Spleen (tissue), 11 donors: ENCODE measurements at regions not wholly inside any gene's neighbourhood (a gene's known extent, or its start where the extent isn't known, plus 50 kb on each side); places are given as distances from the start of the nearest gene placed in this dataset.

Experiments
- DNase-seq: peaks from one replicate; pipeline ENCODE4 v3.0.0-alpha.2; 2020
- H3K27ac ChIP-seq, 8 donors: fragments of 200-600 bp; sonication (generic) in 7 of 8; 1 replicate in 4 of 8; 2 replicates in 4 of 8; pipeline versions ENCODE4 v1.5.0 to v1.8.0; 2016 to 2021; ENCODE audit warnings: inconsistent platforms in 4 of 8, mild to moderate bottlenecking in 4 of 8, moderate library complexity in 1 of 8
- H3K27me3 ChIP-seq, 7 donors: fragments of 200-600 bp; sonication (generic) in 6 of 7; replicated peaks in 1 of 7; 1 replicate in 4 of 7; 2 replicates in 3 of 7; pipeline versions ENCODE4 v1.5.0 to v1.8.0; 2016 to 2021; ENCODE audit warnings: inconsistent platforms in 3 of 7, mild to moderate bottlenecking in 1 of 7
- H3K36me3 ChIP-seq, 6 donors: fragments of 200-600 bp; sonication (generic) in 5 of 6; 1 replicate in 4 of 6; 2 replicates in 2 of 6; pipeline versions ENCODE4 v1.5.0 to v1.8.0; 2016 to 2021; ENCODE audit warnings: inconsistent platforms in 2 of 6
- H3K4me1 ChIP-seq, 6 donors: fragments of 200-600 bp; sonication (generic) in 5 of 6; 1 replicate in 3 of 6; 2 replicates in 3 of 6; pipeline versions ENCODE4 v1.5.0 to v1.8.0; 2016 to 2021; ENCODE audit warnings: inconsistent platforms in 3 of 6
- H3K4me3 ChIP-seq, 8 donors: fragments of 200-600 bp; sonication (generic) in 7 of 8; 1 replicate in 4 of 8; 2 replicates in 4 of 8; pipeline versions ENCODE4 v1.5.0 to v1.8.0; 2016 to 2021; ENCODE audit warnings: inconsistent platforms in 4 of 8, mild to moderate bottlenecking in 4 of 8, moderate library complexity in 2 of 8
- H3K9me3 ChIP-seq, 8 donors: fragments of 200-600 bp; sonication (generic) in 7 of 8; 1 replicate in 4 of 8; 2 replicates in 4 of 8; pipeline versions ENCODE4 v1.5.0 to v1.8.0; 2016 to 2021; ENCODE audit warnings: inconsistent platforms in 4 of 8
- POLR2A ChIP-seq, 3 donors: fragments of 450-650 bp; IDR thresholded peaks; one replicate each; pipeline ENCODE4 v1.5.1; 2017; ENCODE audit warnings: antibody characterized with exemption in 3 of 3, mild to moderate bottlenecking in 1 of 3
- POLR2AphosphoS5 ChIP-seq, 3 donors: sonication (generic); formaldehyde crosslinking; IDR thresholded peaks; one replicate each; pipeline ENCODE4 v1.5.1; 2017; ENCODE audit warnings: antibody characterized with exemption in 3 of 3
- WGBS, 5 donors: extraction: QIAGEN DNeasy Blood & Tissue Kit in 3 of 5; methylation state at CpG; one replicate each; pipeline versions ENCODE4 v1.1.5 to v1.1.7; 2013 to 2018; 5-methylcytosine and 5-hydroxymethylcytosine counted together
- intact Hi-C: fragments of 100-400 bp; cut with DNase I; formaldehyde crosslinking; loops from one replicate; pipeline ENCODE4 v1.15.0; 2023; ENCODE audit warnings: low total_unique reads
- TF ChIP-seq, protein P1 (sequence below), 11 experiments: fragments of 200-600 bp in 7 of 11; fragments of 450-650 bp in 4 of 11; sonication (generic) in 4 of 11; IDR thresholded peaks in 8 of 11; conservative IDR thresholded peaks in 3 of 11; 1 replicate in 7 of 11; 2 replicates in 4 of 11; pipeline versions ENCODE4 v1.4.0 to v1.8.0; 2016 to 2021; ENCODE audit warnings: antibody characterized with exemption in 11 of 11, inconsistent platforms in 4 of 11, mild to moderate bottlenecking in 1 of 11
- donor health status: healthy with polysubstance abuse.
- donor health status: DM: no; HTN: no; CAD: no; lungs with moderate emphysema.
- donor health status: DM: no; HTN: no; CAD: no.
- donor health status: Bipolar disorder and iron deficiency.
- donor health status: healthy.
- donor health status: DM: no; HTN: no; CAD: no.
- donor health status: DM: yes; HTN: yes; CAD: no.

DNA sequence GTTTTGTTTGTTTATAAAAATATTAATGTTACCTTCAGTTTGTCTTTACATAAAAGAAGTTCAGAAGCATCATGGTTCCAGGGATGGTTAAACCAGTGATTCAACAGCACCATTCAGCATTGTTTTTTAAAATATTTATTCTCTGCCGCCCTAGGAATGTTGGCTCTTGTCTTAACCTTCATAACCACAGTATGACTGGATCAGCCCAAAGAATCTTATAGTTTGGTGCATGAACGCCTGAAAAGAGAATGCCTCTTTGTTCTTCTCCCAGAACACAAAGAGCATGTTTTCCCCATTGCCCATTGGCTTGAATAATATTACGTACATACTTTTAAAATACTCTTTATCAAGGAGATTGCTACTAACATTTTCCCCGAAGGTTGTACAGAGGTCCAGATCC lies 413.4 kb downstream of the ANXA1 start:
- H3K4me1 ChIP-seq: no peaks in the 10 kb centered on the region
- 84 to 93% (median 88%) methylated on average over 4 of the region's 4 CpGs for WGBS, 5 donors
- H3K27ac ChIP-seq: no peak overlapping the region
- TF ChIP-seq POLR2AphosphoS5 (IDR thresholded peaks at IDR 0.05) (no peak), POLR2A (IDR thresholded peaks at IDR 0.05) (no peak)
- TF ChIP-seq, protein P1, sequence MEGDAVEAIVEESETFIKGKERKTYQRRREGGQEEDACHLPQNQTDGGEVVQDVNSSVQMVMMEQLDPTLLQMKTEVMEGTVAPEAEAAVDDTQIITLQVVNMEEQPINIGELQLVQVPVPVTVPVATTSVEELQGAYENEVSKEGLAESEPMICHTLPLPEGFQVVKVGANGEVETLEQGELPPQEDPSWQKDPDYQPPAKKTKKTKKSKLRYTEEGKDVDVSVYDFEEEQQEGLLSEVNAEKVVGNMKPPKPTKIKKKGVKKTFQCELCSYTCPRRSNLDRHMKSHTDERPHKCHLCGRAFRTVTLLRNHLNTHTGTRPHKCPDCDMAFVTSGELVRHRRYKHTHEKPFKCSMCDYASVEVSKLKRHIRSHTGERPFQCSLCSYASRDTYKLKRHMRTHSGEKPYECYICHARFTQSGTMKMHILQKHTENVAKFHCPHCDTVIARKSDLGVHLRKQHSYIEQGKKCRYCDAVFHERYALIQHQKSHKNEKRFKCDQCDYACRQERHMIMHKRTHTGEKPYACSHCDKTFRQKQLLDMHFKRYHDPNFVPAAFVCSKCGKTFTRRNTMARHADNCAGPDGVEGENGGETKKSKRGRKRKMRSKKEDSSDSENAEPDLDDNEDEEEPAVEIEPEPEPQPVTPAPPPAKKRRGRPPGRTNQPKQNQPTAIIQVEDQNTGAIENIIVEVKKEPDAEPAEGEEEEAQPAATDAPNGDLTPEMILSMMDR (IDR thresholded peaks at IDR 0.05 in 8 of 11, conservative IDR thresholded peaks at IDR 0.05 in 3 of 11): no peak
- peaks cover 0 to 8% (median 0%) of the 10 kb centered on the region in 8 donors for H3K9me3 ChIP-seq
- H3K36me3 ChIP-seq: no peaks in the 10 kb centered on the region
- intact Hi-C loops: no loop called here
- DNase-seq: no peak
- no peaks in the 10 kb centered on the region for H3K27me3 ChIP-seq
- no peak overlapping the region for H3K4me3 ChIP-seq

DNA sequence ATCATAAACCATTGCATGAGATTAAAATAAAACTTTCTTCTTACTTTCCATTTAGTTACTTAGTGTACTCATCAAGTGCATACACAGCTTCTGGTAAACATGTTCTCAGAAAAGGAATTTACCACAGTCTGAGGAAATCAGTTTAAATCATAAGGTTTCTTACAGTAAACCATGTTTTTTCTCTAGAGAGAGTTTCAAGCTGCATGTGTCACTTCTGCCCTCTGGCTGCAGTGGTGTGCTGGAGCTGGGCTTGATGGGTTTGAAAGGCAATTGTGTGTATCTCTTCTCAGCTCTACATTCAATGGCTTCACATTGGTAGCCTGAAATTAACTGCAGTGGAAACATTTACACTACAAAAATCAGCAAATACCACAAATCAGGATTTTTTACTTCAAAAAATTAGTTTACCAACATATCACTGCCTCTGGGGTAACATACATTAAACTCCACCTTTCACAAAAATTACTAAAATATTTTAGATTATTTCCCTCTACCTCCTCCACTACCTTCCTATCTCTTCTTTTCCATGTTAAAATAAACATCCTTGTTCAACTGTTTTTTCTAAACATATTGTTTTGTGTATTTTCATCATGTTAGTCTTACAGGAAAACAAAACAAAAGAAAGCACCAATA lies 414.3 kb downstream of the ANXA1 start:
- Histone ChIP-seq H3K9me3 (peaks cover 0 to 8% (median 0%) of the 10 kb centered on the region in 8 donors), H3K36me3 (no peaks in the 10 kb centered on the region), H3K4me3 (no peak overlapping the region), H3K4me1 (no peaks in the 10 kb centered on the region), H3K27me3 (no peaks in the 10 kb centered on the region), H3K27ac (no peak overlapping the region)
- intact Hi-C loops: no loop called here
- no peak for TF ChIP-seq POLR2AphosphoS5 (IDR thresholded peaks at IDR 0.05)
- TF ChIP-seq, protein P1 (IDR thresholded peaks at IDR 0.05 in 8 of 11, conservative IDR thresholded peaks at IDR 0.05 in 3 of 11): no peak
- no peak for TF ChIP-seq POLR2A (IDR thresholded peaks at IDR 0.05)
- no peak for DNase-seq

DNA sequence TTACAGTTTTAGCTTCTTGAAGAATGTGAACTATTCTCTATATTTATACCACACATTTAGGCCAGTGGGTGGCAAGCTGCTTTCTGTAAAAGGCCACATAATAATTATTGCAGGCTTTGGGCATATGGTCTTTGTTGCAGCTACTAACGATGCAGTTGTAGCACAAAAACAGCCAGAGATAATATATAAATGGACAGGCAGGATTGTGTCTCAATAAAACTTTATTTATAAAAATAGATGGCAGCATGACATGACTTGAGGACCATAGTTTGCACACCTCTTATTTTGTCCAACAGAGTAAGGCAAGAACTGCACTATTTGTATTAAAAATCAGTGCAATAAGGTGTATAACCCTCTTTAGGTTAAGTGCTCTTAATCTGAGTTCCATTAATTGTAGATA lies 415.0 kb downstream of the ANXA1 start:
- Histone ChIP-seq H3K4me1 (no peaks in the 10 kb centered on the region), H3K9me3 (peaks cover 0 to 8% (median 0%) of the 10 kb centered on the region in 8 donors), H3K27me3 (no peaks in the 10 kb centered on the region), H3K4me3 (no peak overlapping the region), H3K36me3 (no peaks in the 10 kb centered on the region), H3K27ac (no peak overlapping the region)
- no peak for DNase-seq
- intact Hi-C loops: no loop called here
- TF ChIP-seq, protein P1 (IDR thresholded peaks at IDR 0.05 in 8 of 11, conservative IDR thresholded peaks at IDR 0.05 in 3 of 11): no peak
- no peak for TF ChIP-seq POLR2AphosphoS5 (IDR thresholded peaks at IDR 0.05)
- TF ChIP-seq POLR2A (IDR thresholded peaks at IDR 0.05): no peak
- WGBS, 5 donors: 74 to 80% (median 79%) methylated on average over 1 of the region's 1 CpG

DNA sequence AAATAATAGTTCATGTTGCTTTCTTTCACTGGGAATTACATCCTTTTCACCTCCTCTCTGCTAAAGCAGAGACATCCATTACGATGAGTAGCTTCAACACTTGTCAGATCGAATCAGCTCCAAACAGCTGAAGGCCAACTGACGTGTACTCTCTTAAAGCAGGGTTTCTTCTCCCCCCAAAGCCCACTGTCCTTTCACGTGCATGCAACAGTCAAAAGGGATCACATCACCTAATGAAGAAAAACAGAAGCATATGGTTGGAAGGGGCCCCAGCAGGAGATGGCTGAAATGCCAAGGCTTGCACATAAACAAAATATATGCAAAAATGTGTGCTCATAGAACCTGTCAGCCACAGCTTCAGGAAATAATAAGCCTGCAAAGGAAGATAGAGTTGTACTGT lies 421.6 kb downstream of the ANXA1 start:
- Histone ChIP-seq H3K27ac (no peak overlapping the region), H3K4me1 (no peaks in the 10 kb centered on the region), H3K9me3 (no peaks in the 10 kb centered on the region), H3K4me3 (no peak overlapping the region), H3K36me3 (no peaks in the 10 kb centered on the region), H3K27me3 (no peaks in the 10 kb centered on the region)
- intact Hi-C loops: no loop called here
- WGBS, 5 donors: 50 to 63% (median 59%) methylated on average over 4 of the region's 4 CpGs
- no peak for TF ChIP-seq POLR2A (IDR thresholded peaks at IDR 0.05)
- no peak for TF ChIP-seq POLR2AphosphoS5 (IDR thresholded peaks at IDR 0.05)
- TF ChIP-seq, protein P1 (IDR thresholded peaks at IDR 0.05 in 8 of 11, conservative IDR thresholded peaks at IDR 0.05 in 3 of 11): no peak
- DNase-seq: no peak
